Astrocyte (in vitro differentiated cells and primary cell): ENCODE measurements at regions not wholly inside any gene's neighbourhood (a gene's known extent, or its start where the extent isn't known, plus 50 kb on each side); places are given as distances from the start of the nearest gene placed in this dataset.

Experiments
- EZH2 ChIP-seq: IDR thresholded peaks from 2 replicates; pipeline ENCODE4 v1.6.1; 2012; ENCODE audit warnings: mild to moderate bottlenecking, low read length, inconsistent platforms; ENCODE audit not compliant: insufficient read depth
- TF ChIP-seq, protein P1 (sequence below): IDR thresholded peaks from 2 replicates; pipeline ENCODE4 v1.5.1; 2011; ENCODE audit warnings: low read depth, mild to moderate bottlenecking, inconsistent platforms, low read length, moderate library complexity; ENCODE audit not compliant: insufficient read depth

DNA sequence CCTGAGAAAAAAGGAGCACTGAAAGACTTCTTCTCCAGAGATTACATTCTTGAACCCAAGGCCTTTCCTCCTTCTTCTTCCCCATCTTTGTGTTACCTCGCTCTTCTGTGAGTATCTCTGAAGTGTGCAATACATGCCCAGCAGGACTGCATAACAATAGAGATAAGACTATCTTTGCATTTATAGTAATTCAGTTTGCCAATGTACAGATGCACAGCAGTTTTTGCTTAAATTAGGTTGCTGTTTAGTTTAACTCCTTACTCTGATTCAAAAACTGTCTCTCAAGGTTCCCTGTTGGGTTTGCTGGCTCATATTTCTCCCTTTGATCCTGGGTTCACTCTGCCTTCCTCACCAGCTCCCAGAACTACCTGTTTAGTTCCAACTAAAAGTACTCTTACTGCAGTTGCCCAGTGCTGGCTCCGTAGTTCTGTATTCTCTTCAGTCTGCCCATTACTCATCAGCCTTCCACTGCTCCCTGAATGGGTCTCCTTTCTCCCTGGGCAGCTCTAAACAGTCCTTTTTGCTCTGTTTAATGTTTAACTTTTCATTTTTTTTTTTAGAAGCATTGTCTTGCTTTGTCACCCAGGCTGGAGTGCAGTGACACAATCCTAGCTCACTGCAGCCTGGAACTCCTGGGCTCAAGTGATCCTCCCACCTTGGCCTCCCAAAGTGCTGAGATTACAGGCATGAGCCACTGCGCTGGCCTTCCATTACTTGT is 180.6 kb upstream of the CAND1 start:
- TF ChIP-seq, protein P1, sequence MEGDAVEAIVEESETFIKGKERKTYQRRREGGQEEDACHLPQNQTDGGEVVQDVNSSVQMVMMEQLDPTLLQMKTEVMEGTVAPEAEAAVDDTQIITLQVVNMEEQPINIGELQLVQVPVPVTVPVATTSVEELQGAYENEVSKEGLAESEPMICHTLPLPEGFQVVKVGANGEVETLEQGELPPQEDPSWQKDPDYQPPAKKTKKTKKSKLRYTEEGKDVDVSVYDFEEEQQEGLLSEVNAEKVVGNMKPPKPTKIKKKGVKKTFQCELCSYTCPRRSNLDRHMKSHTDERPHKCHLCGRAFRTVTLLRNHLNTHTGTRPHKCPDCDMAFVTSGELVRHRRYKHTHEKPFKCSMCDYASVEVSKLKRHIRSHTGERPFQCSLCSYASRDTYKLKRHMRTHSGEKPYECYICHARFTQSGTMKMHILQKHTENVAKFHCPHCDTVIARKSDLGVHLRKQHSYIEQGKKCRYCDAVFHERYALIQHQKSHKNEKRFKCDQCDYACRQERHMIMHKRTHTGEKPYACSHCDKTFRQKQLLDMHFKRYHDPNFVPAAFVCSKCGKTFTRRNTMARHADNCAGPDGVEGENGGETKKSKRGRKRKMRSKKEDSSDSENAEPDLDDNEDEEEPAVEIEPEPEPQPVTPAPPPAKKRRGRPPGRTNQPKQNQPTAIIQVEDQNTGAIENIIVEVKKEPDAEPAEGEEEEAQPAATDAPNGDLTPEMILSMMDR: no peak
- TF ChIP-seq EZH2: no peak
